ENCODE measurements at regions not wholly inside any gene's neighbourhood (a gene's known extent, or its start where the extent isn't known, plus 50 kb on each side); places are given as distances from the start of the nearest gene placed in this dataset.

DNA sequence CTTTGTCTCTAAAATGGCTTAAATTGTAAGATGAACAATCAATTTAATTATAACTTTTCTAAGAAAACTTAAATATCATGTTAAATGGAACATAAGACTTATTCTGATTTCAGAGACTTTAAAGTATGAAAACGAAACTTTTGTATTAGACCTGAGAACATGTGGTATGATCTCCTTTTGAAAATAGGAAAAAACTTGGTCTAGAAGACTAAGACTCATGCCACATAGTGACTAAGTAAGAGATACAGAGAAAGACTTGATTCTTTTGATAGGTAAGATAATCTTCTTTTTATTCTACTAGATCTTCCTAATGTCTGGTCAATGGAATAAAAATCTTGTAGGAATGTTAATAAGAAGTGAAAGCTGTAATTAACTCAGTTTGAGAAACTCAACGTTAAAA is 326.3 kb upstream of the GRIA3 start:
- no peak for TF ChIP-seq CTCF (IDR thresholded peaks at IDR 0.05)
- no peak for TF ChIP-seq POLR2AphosphoS5 (IDR thresholded peaks at IDR 0.05; ENCODE audit: low read depth, low read length)

All from Panc1 (cell line).